Activated naive CD4-positive, alpha-beta T cell (primary cell): ENCODE measurements at regions not wholly inside any gene's neighbourhood (a gene's known extent, or its start where the extent isn't known, plus 50 kb on each side); places are given as distances from the start of the nearest gene placed in this dataset.

ENCODE experiments used
- DNase-seq, 4 experiments: peaks; one replicate each; lab custom pipeline; 2025; lab: John Stamatoyannopoulos, UW

GRCh38 chr20:21575981-21576740 is 62.3 kb upstream of the NKX2-2 start:
- no peak for DNase-seq

- no peak for DNase-seq
Observed at GRCh38 chr20:21575167-21575566, 61.3 kb upstream of the NKX2-2 start.

GRCh38 chr20:21574443-21574842 is 60.6 kb upstream of the NKX2-2 start:
- DNase-seq = no peak

GRCh38 chr20:21573259-21573658 is 59.4 kb upstream of the NKX2-2 start:
- no peak for DNase-seq

- no peak for DNase-seq
Observed at GRCh38 chr20:21571841-21572690, 58.2 kb upstream of the NKX2-2 start.

GRCh38 chr20:21570285-21570992 is 56.6 kb upstream of the NKX2-2 start:
- no peak for DNase-seq

- no peak for DNase-seq
Observed at GRCh38 chr20:21569586-21569985, 55.7 kb upstream of the NKX2-2 start.

GRCh38 chr20:21564127-21564773 is 50.4 kb upstream of the NKX2-2 start:
- no peak for DNase-seq
